GM12874 (cell line): ENCODE measurements at regions not wholly inside any gene's neighbourhood (a gene's known extent, or its start where the extent isn't known, plus 50 kb on each side); places are given as distances from the start of the nearest gene placed in this dataset.

Experiments used
- CTCF ChIP-seq: IDR thresholded peaks from 2 replicates; pipeline ENCODE4 v1.5.1; 2011; ENCODE audit warnings: low read depth, mild to moderate bottlenecking, control low read depth, low read length, moderate library complexity; ENCODE audit not compliant: insufficient read depth

- TF ChIP-seq CTCF = no peak
Observed at GRCh38 chr12:5301539-5301938, 130.4 kb upstream of the NTF3 start.

DNA sequence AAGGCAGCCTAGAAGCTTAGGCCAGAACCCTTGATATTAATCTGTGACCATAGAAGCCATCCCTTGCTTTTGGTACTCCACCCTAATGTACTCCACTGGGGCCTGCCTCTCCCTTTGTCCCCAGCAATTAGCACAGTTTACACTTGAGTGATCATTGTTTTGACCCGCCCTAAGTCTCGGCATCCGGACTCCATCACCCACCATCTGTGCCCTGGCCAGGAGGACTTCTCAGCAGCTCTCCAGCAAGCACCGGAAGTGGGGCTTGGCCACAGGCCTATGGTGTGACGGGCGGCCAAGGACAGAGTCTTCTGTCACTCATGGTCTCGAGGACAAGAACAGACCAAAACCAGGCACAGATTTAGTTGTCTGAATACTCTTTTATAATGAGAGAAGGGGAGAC, 126.5 kb upstream of the NTF3 start:
- no peak for TF ChIP-seq CTCF

DNA sequence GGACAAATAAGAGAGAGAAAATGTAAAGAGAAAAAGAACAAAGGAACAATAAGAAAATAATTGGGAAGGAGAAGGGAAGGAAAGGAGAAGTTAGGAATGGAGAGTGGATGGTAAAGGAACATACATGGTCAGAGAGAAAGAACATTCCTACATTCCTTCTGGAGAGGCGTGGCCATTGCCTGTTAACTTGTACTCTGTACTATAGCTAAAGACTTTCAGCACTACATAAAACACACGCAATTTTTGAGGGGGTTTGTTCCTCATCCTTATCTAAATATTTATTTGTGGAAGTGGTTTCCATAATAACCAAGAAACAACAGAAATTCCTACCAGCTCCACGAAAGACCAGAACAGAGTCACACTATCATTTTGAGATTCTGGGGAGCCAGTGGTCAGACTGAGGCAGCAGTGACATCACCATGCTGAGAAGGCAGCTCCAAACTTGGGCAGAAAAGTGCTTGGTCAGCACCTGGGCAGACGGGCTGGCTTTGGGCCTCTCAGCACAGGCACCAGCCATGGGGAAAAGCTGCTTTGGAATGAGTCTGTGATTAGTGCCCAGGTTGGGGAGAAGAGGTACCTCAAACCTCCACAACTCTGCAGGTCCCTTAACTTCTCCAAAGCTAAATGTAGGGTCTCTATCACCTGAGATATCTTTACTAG, 125.9 kb upstream of the NTF3 start:
- TF ChIP-seq CTCF = no peak

DNA sequence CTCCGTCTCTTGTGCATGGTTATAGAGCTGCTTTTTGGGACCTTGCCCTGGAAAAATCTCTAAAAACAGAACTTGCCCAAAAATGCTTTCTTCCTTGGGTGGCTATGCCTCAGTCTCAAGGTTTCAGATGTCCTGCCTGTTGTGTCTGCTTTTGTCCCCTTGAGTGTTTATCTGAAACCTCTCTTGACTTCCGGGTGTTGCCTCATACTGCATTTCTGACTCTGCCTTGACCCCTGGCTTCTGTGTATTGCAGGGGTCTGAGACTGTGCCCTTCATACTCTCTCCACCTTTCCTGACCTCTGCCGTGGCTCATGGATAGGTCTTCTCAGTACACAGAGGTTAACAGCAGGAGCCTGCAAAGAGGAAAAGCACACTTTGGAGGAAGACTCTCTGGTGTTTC, 124.8 kb upstream of the NTF3 start:
- no peak for TF ChIP-seq CTCF

DNA sequence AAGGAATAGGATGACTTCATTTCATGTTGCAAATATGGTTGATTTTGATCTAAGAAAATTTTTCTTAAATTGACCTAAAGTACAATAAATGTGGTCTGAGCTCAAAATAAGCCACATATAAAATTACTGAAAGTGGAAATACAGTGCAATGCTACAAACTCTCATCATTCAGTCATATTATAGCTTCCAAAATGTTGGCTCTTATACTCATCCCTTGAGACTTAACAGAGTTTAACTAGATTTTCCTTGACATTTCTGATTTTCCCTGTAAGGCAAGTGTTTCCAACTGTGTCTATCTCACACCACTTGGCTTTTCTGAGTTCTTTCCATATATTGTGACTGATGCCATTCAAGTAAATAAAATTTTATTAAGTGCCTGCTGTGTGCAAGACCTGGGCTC, 123.7 kb upstream of the NTF3 start:
- TF ChIP-seq CTCF = no peak

DNA sequence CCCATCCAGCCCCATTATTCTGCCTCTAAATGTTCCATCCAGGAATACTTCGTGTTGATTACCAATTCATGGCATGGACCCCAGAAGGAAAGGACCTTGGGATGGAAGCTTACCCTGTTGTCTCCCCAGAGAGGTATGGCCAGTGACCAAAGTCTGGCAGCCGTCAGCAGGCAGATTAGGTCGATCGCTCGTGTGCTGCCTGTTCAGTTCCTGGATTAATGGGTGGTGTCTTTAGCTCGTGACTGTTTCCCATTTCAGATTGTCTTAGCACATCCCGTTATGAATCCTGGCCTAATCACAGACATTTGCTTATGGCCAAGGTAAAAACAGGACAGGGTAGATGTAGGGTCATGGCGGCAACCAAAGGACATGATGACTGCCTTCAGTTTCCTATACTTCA, 122.9 kb upstream of the NTF3 start:
- no peak for TF ChIP-seq CTCF

GRCh38 chr12:5309654-5310053, 122.3 kb upstream of the NTF3 start:
- no peak for TF ChIP-seq CTCF
